ENCODE measurements at regions not wholly inside any gene's neighbourhood (a gene's known extent, or its start where the extent isn't known, plus 50 kb on each side); places are given as distances from the start of the nearest gene placed in this dataset.
"Not testable (repeated sequence)": the region's sequence is repeated elsewhere in the genome, so short reads cannot be mapped to it uniquely, and the experiment has no call there.

GRCh38 chr3:29026286-29026685 is 254.6 kb upstream of the RBMS3 start:
- H3K9me3 Mint-ChIP-seq, result peaks cover 2 to 8% (median 5%) of the 10 kb centered on the region in 7 donors
- Histone ChIP-seq H3K9me3 (replicated peaks in 1 of 2; ENCODE audit: control insufficient read depth in 1 of 2, insufficient read depth in 1 of 2, low read length in 2 of 2) (peaks cover 0 to 3% of the 10 kb centered on the region in 2 donors), H3K27me3 (ENCODE audit: control insufficient read depth in 2 of 2, insufficient read depth in 2 of 2, low read length in 2 of 2) (no peaks in the 10 kb centered on the region), H3K79me2 (ENCODE audit: insufficient read depth, low read length) (no peaks in the 10 kb centered on the region), H3K9ac (ENCODE audit: insufficient read depth, low read length, poor library complexity, severe bottlenecking) (no peak overlapping the region), H3K4me3 (replicated peaks in 1 of 3; ENCODE audit: low read depth in 2 of 3, low read length in 3 of 3) (no peak overlapping the region), H3K36me3 (replicated peaks in 1 of 2; ENCODE audit: control insufficient read depth in 1 of 2, insufficient read depth in 2 of 2, low read length in 2 of 2) (no peaks in the 10 kb centered on the region), H2AFZ (ENCODE audit: insufficient read depth, low read depth, low read length, poor library complexity, severe bottlenecking) (no peak overlapping the region), H3K4me1 (ENCODE audit: control insufficient read depth in 1 of 2, insufficient read depth in 2 of 2, low read length in 2 of 2) (no peaks in the 10 kb centered on the region), H3K27ac (ENCODE audit: low read depth in 1 of 2, low read length in 2 of 2) (no peak overlapping the region), H4K20me1 (ENCODE audit: insufficient read depth, low read length) (no peaks in the 10 kb centered on the region), H3K4me2 (replicated peaks; ENCODE audit: extremely low read depth, low read length, poor library complexity, severe bottlenecking) (no peak overlapping the region)
- no peaks in the 10 kb centered on the region for H3K4me1 Mint-ChIP-seq
- H3K27ac Mint-ChIP-seq, result no peak overlapping the region
- TF ChIP-seq, protein P1, sequence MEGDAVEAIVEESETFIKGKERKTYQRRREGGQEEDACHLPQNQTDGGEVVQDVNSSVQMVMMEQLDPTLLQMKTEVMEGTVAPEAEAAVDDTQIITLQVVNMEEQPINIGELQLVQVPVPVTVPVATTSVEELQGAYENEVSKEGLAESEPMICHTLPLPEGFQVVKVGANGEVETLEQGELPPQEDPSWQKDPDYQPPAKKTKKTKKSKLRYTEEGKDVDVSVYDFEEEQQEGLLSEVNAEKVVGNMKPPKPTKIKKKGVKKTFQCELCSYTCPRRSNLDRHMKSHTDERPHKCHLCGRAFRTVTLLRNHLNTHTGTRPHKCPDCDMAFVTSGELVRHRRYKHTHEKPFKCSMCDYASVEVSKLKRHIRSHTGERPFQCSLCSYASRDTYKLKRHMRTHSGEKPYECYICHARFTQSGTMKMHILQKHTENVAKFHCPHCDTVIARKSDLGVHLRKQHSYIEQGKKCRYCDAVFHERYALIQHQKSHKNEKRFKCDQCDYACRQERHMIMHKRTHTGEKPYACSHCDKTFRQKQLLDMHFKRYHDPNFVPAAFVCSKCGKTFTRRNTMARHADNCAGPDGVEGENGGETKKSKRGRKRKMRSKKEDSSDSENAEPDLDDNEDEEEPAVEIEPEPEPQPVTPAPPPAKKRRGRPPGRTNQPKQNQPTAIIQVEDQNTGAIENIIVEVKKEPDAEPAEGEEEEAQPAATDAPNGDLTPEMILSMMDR (IDR thresholded peaks at IDR 0.05), result no peak
- no peaks in the 10 kb centered on the region for H3K27me3 Mint-ChIP-seq (ENCODE audit: low read depth in 3 of 3)
- no peak for DNase-seq
- no peak overlapping the region for H3K4me3 Mint-ChIP-seq
- intact Hi-C loops (cut with micrococcal nuclease), result no loop called here
- WGBS (ENCODE audit: insufficient coverage), result no CpG with 5 or more reads among the region's 2 CpGs
- no peaks in the 10 kb centered on the region for H3K36me3 Mint-ChIP-seq

- Mint-ChIP-seq H3K9me3 (peaks cover 2 to 8% (median 5%) of the 10 kb centered on the region in 7 donors), H3K27ac (no peak overlapping the region), H3K36me3 (no peaks in the 10 kb centered on the region), H3K4me3 (no peak overlapping the region), H3K4me1 (no peaks in the 10 kb centered on the region), H3K27me3 (ENCODE audit: low read depth in 3 of 3) (no peaks in the 10 kb centered on the region)
- H3K27ac ChIP-seq (ENCODE audit: low read depth in 1 of 2, low read length in 2 of 2), result no peak overlapping the region
- H3K9ac ChIP-seq (ENCODE audit: insufficient read depth, low read length, poor library complexity, severe bottlenecking), result no peak overlapping the region
- intact Hi-C loops (cut with micrococcal nuclease), result no loop called here
- no peaks in the 10 kb centered on the region for H3K4me1 ChIP-seq (ENCODE audit: control insufficient read depth in 1 of 2, insufficient read depth in 2 of 2, low read length in 2 of 2)
- no peaks in the 10 kb centered on the region for H4K20me1 ChIP-seq (ENCODE audit: insufficient read depth, low read length)
- no CpG with 5 or more reads among the region's 3 CpGs for WGBS (ENCODE audit: insufficient coverage)
- DNase-seq, result no peak
- no peaks in the 10 kb centered on the region for H3K36me3 ChIP-seq (replicated peaks in 1 of 2; ENCODE audit: control insufficient read depth in 1 of 2, insufficient read depth in 2 of 2, low read length in 2 of 2)
- no peaks in the 10 kb centered on the region for H3K27me3 ChIP-seq (ENCODE audit: control insufficient read depth in 2 of 2, insufficient read depth in 2 of 2, low read length in 2 of 2)
- no peak overlapping the region for H3K4me3 ChIP-seq (replicated peaks in 1 of 3; ENCODE audit: low read depth in 2 of 3, low read length in 3 of 3)
- H3K9me3 ChIP-seq (replicated peaks in 1 of 2; ENCODE audit: control insufficient read depth in 1 of 2, insufficient read depth in 1 of 2, low read length in 2 of 2), result peaks cover 0 to 3% of the 10 kb centered on the region in 2 donors
- no peaks in the 10 kb centered on the region for H3K79me2 ChIP-seq (ENCODE audit: insufficient read depth, low read length)
- TF ChIP-seq, protein P1 (IDR thresholded peaks at IDR 0.05), result no peak
- H3K4me2 ChIP-seq (replicated peaks; ENCODE audit: extremely low read depth, low read length, poor library complexity, severe bottlenecking), result no peak overlapping the region
- H2AFZ ChIP-seq (ENCODE audit: insufficient read depth, low read depth, low read length, poor library complexity, severe bottlenecking), result no peak overlapping the region
These were observed 253.9 kb upstream of the RBMS3 start for GRCh38 chr3:29026959-29027358.

DNA sequence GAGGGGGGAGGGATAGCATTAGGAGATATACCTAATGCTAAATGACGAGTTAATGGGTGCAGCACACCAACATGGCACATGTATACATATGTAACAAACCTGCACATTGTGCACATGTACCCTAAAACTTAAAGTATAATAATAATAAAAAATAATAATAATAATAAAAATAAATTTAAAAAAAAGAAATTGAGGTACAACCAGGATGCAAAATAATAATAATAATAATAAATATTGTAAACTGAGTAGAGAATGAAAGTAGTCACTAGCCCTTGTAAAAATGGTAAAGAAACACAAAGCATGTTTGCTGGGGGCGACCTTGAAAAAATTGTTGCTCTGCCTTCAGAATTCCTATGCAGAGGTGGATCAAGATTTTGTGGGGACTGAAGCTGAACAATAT is 249.7 kb upstream of the RBMS3 start:
- H3K27me3 Mint-ChIP-seq (ENCODE audit: low read depth in 3 of 3); H4K20me1 ChIP-seq (ENCODE audit: insufficient read depth, low read length); H2AFZ ChIP-seq (ENCODE audit: insufficient read depth, low read depth, low read length, poor library complexity, severe bottlenecking); H3K4me1 ChIP-seq (ENCODE audit: control insufficient read depth in 1 of 2, insufficient read depth in 2 of 2, low read length in 2 of 2); H3K4me3 ChIP-seq (replicated peaks in 1 of 3; ENCODE audit: low read depth in 2 of 3, low read length in 3 of 3); DNase-seq; H3K27me3 ChIP-seq (ENCODE audit: control insufficient read depth in 2 of 2, insufficient read depth in 2 of 2, low read length in 2 of 2); H3K9me3 Mint-ChIP-seq; H3K36me3 Mint-ChIP-seq; H3K9me3 ChIP-seq (replicated peaks in 1 of 2; ENCODE audit: control insufficient read depth in 1 of 2, insufficient read depth in 1 of 2, low read length in 2 of 2); H3K79me2 ChIP-seq (ENCODE audit: insufficient read depth, low read length); H3K4me2 ChIP-seq (replicated peaks; ENCODE audit: extremely low read depth, low read length, poor library complexity, severe bottlenecking); H3K4me1 Mint-ChIP-seq; intact Hi-C loops (cut with micrococcal nuclease); H3K27ac Mint-ChIP-seq; H3K9ac ChIP-seq (ENCODE audit: insufficient read depth, low read length, poor library complexity, severe bottlenecking); H3K36me3 ChIP-seq (replicated peaks in 1 of 2; ENCODE audit: control insufficient read depth in 1 of 2, insufficient read depth in 2 of 2, low read length in 2 of 2); H3K27ac ChIP-seq (ENCODE audit: low read depth in 1 of 2, low read length in 2 of 2); H3K4me3 Mint-ChIP-seq: not testable (repeated sequence)
- WGBS (ENCODE audit: insufficient coverage), result 100% methylated on average over 1 of the region's 2 CpGs

Measured in CD14-positive monocyte (primary cell).